ENCODE measurements at regions not wholly inside any gene's neighbourhood (a gene's known extent, or its start where the extent isn't known, plus 50 kb on each side); places are given as distances from the start of the nearest gene placed in this dataset.

- no peaks in the 10 kb centered on the region for H3K4me1 Mint-ChIP-seq (ENCODE audit: low read depth, unreplicated experiment)
- no peak overlapping the region for H3K4me3 Mint-ChIP-seq (ENCODE audit: unreplicated experiment)
- Histone ChIP-seq H2AFZ (ENCODE audit: low read depth, low read length) (no peak overlapping the region), H4K20me1 (ENCODE audit: insufficient read depth, low read length) (no peaks in the 10 kb centered on the region), H3K27ac (ENCODE audit: low read depth, low read length) (no peak overlapping the region), H3K4me3 (ENCODE audit: insufficient read depth, low read depth, low read length) (no peak overlapping the region), H3K4me1 (ENCODE audit: insufficient read depth, low read length) (no peaks in the 10 kb centered on the region), H3K4me2 (ENCODE audit: low read length) (no peak overlapping the region), H3K79me2 (ENCODE audit: insufficient read depth, low read length) (no peaks in the 10 kb centered on the region), H3K27me3 (ENCODE audit: insufficient read depth, low read length) (peaks cover 26% of the 10 kb centered on the region), H3K9ac (ENCODE audit: low read length) (no peak overlapping the region), H3K36me3 (ENCODE audit: insufficient read depth, low read length) (no peaks in the 10 kb centered on the region), H3K9me3 (ENCODE audit: insufficient read depth, low read depth, low read length) (peaks cover 2% of the 10 kb centered on the region)
- H3K27ac Mint-ChIP-seq (ENCODE audit: unreplicated experiment), result no peak overlapping the region
- TF ChIP-seq EZH2 (IDR thresholded peaks at IDR 0.05; ENCODE audit: insufficient read depth, low read length) (no peak), CTCF (IDR thresholded peaks at IDR 0.05; ENCODE audit: insufficient read depth, low read depth, low read length) (no peak)
- no peak for FAIRE-seq
- no peaks in the 10 kb centered on the region for H3K36me3 Mint-ChIP-seq (ENCODE audit: low read depth, unreplicated experiment)
- peaks cover 40% of the 10 kb centered on the region for H3K27me3 Mint-ChIP-seq (ENCODE audit: low read depth, unreplicated experiment)
- no peak for DNase-seq (ENCODE audit: low read depth)
- peaks cover 4% of the 10 kb centered on the region for H3K9me3 Mint-ChIP-seq (ENCODE audit: unreplicated experiment)
These were observed 155.2 kb downstream of the BCL11B start for GRCh38 chr14:99116741-99117295.

- Mint-ChIP-seq H3K36me3 (ENCODE audit: low read depth, unreplicated experiment) (no peaks in the 10 kb centered on the region), H3K4me1 (ENCODE audit: low read depth, unreplicated experiment) (no peaks in the 10 kb centered on the region), H3K4me3 (ENCODE audit: unreplicated experiment) (no peak overlapping the region), H3K27ac (ENCODE audit: unreplicated experiment) (no peak overlapping the region), H3K9me3 (ENCODE audit: unreplicated experiment) (peaks cover 4% of the 10 kb centered on the region), H3K27me3 (ENCODE audit: low read depth, unreplicated experiment) (peaks cover 43% of the 10 kb centered on the region)
- no peak overlapping the region for H3K4me2 ChIP-seq (ENCODE audit: low read length)
- H3K27me3 ChIP-seq (ENCODE audit: insufficient read depth, low read length), result peaks cover 26% of the 10 kb centered on the region
- H3K4me1 ChIP-seq (ENCODE audit: insufficient read depth, low read length), result no peaks in the 10 kb centered on the region
- H3K9ac ChIP-seq (ENCODE audit: low read length), result no peak overlapping the region
- H3K9me3 ChIP-seq (ENCODE audit: insufficient read depth, low read depth, low read length), result peaks cover 2% of the 10 kb centered on the region
- H3K27ac ChIP-seq (ENCODE audit: low read depth, low read length), result no peak overlapping the region
- no peaks in the 10 kb centered on the region for H4K20me1 ChIP-seq (ENCODE audit: insufficient read depth, low read length)
- H3K36me3 ChIP-seq (ENCODE audit: insufficient read depth, low read length), result no peaks in the 10 kb centered on the region
- FAIRE-seq (no peak), DNase-seq (ENCODE audit: low read depth) (no peak)
- TF ChIP-seq EZH2 (IDR thresholded peaks at IDR 0.05; ENCODE audit: insufficient read depth, low read length), result no peak
- no peak for TF ChIP-seq CTCF (IDR thresholded peaks at IDR 0.05; ENCODE audit: insufficient read depth, low read depth, low read length)
- no peak overlapping the region for H3K4me3 ChIP-seq (ENCODE audit: insufficient read depth, low read depth, low read length)
- H3K79me2 ChIP-seq (ENCODE audit: insufficient read depth, low read length), result no peaks in the 10 kb centered on the region
- H2AFZ ChIP-seq (ENCODE audit: low read depth, low read length), result no peak overlapping the region
These were observed 154.3 kb downstream of the BCL11B start for GRCh38 chr14:99117671-99118045.

GRCh38 chr14:99118046-99118721 lies 153.8 kb downstream of the BCL11B start:
- Mint-ChIP-seq H3K27me3 (ENCODE audit: low read depth, unreplicated experiment) (peaks cover 45% of the 10 kb centered on the region), H3K27ac (ENCODE audit: unreplicated experiment) (no peak overlapping the region), H3K36me3 (ENCODE audit: low read depth, unreplicated experiment) (no peaks in the 10 kb centered on the region), H3K4me1 (ENCODE audit: low read depth, unreplicated experiment) (no peaks in the 10 kb centered on the region), H3K4me3 (ENCODE audit: unreplicated experiment) (no peak overlapping the region), H3K9me3 (ENCODE audit: unreplicated experiment) (peaks cover 4% of the 10 kb centered on the region)
- H3K79me2 ChIP-seq (ENCODE audit: insufficient read depth, low read length), result no peaks in the 10 kb centered on the region
- H3K4me2 ChIP-seq (ENCODE audit: low read length), result peak overlapping the region; percentile 62
- H3K4me1 ChIP-seq (ENCODE audit: insufficient read depth, low read length), result no peaks in the 10 kb centered on the region
- TF ChIP-seq CTCF (IDR thresholded peaks at IDR 0.05; ENCODE audit: insufficient read depth, low read depth, low read length) (no peak), EZH2 (IDR thresholded peaks at IDR 0.05; ENCODE audit: insufficient read depth, low read length) (no peak)
- DNase-seq (ENCODE audit: low read depth) (no peak), FAIRE-seq (no peak)
- H3K9me3 ChIP-seq (ENCODE audit: insufficient read depth, low read depth, low read length), result peaks cover 2% of the 10 kb centered on the region
- H3K27ac ChIP-seq (ENCODE audit: low read depth, low read length), result no peak overlapping the region
- peaks cover 26% of the 10 kb centered on the region for H3K27me3 ChIP-seq (ENCODE audit: insufficient read depth, low read length)
- H3K36me3 ChIP-seq (ENCODE audit: insufficient read depth, low read length), result no peaks in the 10 kb centered on the region
- no peaks in the 10 kb centered on the region for H4K20me1 ChIP-seq (ENCODE audit: insufficient read depth, low read length)
- H3K4me3 ChIP-seq (ENCODE audit: insufficient read depth, low read depth, low read length), result no peak overlapping the region
- no peak overlapping the region for H3K9ac ChIP-seq (ENCODE audit: low read length)
- H2AFZ ChIP-seq (ENCODE audit: low read depth, low read length), result peak overlapping the region; percentile 52

Measured in astrocyte (in vitro differentiated cells and primary cell).